IMR-90 (cell line): ENCODE measurements at regions not wholly inside any gene's neighbourhood (a gene's known extent, or its start where the extent isn't known, plus 50 kb on each side); places are given as distances from the start of the nearest gene placed in this dataset.

ENCODE experiments used
- CEBPB ChIP-seq: IDR thresholded peaks from 2 replicates; pipeline ENCODE4 v1.6.1; 2012; ENCODE audit warnings: low read depth, low read length, improper control_type of control experiment
- MXI1 ChIP-seq: IDR thresholded peaks from 2 replicates; pipeline ENCODE4 v1.6.1; 2012; ENCODE audit warnings: low read depth, mild to moderate bottlenecking, low read length, moderate library complexity, borderline replicate concordance
- POLR2A ChIP-seq: IDR thresholded peaks from 2 replicates; pipeline ENCODE4 v1.6.1; 2012; ENCODE audit warnings: mild to moderate bottlenecking, low read depth, low read length
- RAD21 ChIP-seq: IDR thresholded peaks from 2 replicates; pipeline ENCODE4 v1.6.1; 2012; ENCODE audit warnings: low read length, improper control_type of control experiment
- RFX5 ChIP-seq: IDR thresholded peaks from 2 replicates; pipeline ENCODE4 v1.8.0; 2012; ENCODE audit warnings: low read depth, mild to moderate bottlenecking, low read length, moderate library complexity
- TF ChIP-seq, protein P1 (sequence below): conservative IDR thresholded peaks from 2 replicates; pipeline ENCODE4 v1.5.1; 2012; ENCODE audit warnings: mild to moderate bottlenecking, low read depth, low read length, improper control_type of control experiment
- TF ChIP-seq, protein P2 (sequence below): fragments of 150-350 bp; IDR thresholded peaks from 2 replicates; pipeline ENCODE4 v1.6.1; 2016; ENCODE audit warnings: low read depth, mild to moderate bottlenecking, low read length, moderate library complexity, borderline replicate concordance
- TF ChIP-seq, protein P3 (sequence below): fragments of 150-350 bp; IDR thresholded peaks from 2 replicates; pipeline ENCODE4 v1.6.1; 2017; ENCODE audit warnings: mild to moderate bottlenecking, antibody characterized with exemption, low read length, low read depth

- TF ChIP-seq, protein P1, sequence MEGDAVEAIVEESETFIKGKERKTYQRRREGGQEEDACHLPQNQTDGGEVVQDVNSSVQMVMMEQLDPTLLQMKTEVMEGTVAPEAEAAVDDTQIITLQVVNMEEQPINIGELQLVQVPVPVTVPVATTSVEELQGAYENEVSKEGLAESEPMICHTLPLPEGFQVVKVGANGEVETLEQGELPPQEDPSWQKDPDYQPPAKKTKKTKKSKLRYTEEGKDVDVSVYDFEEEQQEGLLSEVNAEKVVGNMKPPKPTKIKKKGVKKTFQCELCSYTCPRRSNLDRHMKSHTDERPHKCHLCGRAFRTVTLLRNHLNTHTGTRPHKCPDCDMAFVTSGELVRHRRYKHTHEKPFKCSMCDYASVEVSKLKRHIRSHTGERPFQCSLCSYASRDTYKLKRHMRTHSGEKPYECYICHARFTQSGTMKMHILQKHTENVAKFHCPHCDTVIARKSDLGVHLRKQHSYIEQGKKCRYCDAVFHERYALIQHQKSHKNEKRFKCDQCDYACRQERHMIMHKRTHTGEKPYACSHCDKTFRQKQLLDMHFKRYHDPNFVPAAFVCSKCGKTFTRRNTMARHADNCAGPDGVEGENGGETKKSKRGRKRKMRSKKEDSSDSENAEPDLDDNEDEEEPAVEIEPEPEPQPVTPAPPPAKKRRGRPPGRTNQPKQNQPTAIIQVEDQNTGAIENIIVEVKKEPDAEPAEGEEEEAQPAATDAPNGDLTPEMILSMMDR = no peak
- no peak for TF ChIP-seq CEBPB
- TF ChIP-seq, protein P2, sequence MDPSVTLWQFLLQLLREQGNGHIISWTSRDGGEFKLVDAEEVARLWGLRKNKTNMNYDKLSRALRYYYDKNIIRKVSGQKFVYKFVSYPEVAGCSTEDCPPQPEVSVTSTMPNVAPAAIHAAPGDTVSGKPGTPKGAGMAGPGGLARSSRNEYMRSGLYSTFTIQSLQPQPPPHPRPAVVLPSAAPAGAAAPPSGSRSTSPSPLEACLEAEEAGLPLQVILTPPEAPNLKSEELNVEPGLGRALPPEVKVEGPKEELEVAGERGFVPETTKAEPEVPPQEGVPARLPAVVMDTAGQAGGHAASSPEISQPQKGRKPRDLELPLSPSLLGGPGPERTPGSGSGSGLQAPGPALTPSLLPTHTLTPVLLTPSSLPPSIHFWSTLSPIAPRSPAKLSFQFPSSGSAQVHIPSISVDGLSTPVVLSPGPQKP = no peak
- TF ChIP-seq RFX5 = no peak
- no peak for TF ChIP-seq POLR2A
- no peak for TF ChIP-seq MXI1
- no peak for TF ChIP-seq RAD21
- TF ChIP-seq, protein P3, sequence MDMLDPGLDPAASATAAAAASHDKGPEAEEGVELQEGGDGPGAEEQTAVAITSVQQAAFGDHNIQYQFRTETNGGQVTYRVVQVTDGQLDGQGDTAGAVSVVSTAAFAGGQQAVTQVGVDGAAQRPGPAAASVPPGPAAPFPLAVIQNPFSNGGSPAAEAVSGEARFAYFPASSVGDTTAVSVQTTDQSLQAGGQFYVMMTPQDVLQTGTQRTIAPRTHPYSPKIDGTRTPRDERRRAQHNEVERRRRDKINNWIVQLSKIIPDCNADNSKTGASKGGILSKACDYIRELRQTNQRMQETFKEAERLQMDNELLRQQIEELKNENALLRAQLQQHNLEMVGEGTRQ = no peak
Measured at GRCh38 chr9:119736491-119737454, 367.5 kb upstream of the BRINP1 start.
